Gastrocnemius medialis (tissue), 4 donors: ENCODE measurements at regions not wholly inside any gene's neighbourhood (a gene's known extent, or its start where the extent isn't known, plus 50 kb on each side); places are given as distances from the start of the nearest gene placed in this dataset.

Experiments
- POLR2A ChIP-seq, 2 donors: fragments of 450-650 bp; IDR thresholded peaks; one replicate each; pipeline ENCODE4 v1.6.1; 2017; ENCODE audit warnings: antibody characterized with exemption in 2 of 2, mild to moderate bottlenecking in 2 of 2, moderate library complexity in 2 of 2
- TF ChIP-seq, protein P1 (sequence below), 5 experiments: fragments of 450-650 bp in 3 of 5; fragments of 200-600 bp in 2 of 5; sonication (generic) in 2 of 5; IDR thresholded peaks in 4 of 5; conservative IDR thresholded peaks in 1 of 5; 1 replicate in 4 of 5; 2 replicates in 1 of 5; pipeline ENCODE4 v1.5.1; 2016 to 2019; ENCODE audit warnings: antibody characterized with exemption in 5 of 5, mild to moderate bottlenecking in 3 of 5, moderate library complexity in 3 of 5

DNA sequence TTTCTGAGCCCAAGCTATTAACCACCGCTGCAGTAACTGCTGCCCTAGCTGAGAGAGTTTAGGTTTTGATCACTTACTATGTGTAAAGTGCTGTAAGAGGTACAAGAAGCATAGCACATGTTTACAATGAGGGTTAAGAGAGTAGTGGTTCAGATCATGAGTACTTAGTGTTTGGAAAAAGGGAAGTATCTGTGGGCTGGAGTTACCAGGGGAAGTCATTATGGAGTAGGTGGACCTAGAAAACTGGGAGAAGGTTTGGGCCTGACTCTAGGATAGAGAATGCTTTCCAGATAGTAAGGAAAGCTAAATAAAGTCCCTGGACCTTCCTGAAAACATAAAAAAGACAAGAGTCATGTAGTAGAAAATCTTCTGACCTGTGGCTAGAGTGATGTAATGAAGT, 149.6 kb upstream of the PLXNA2 start:
- TF ChIP-seq, protein P1, sequence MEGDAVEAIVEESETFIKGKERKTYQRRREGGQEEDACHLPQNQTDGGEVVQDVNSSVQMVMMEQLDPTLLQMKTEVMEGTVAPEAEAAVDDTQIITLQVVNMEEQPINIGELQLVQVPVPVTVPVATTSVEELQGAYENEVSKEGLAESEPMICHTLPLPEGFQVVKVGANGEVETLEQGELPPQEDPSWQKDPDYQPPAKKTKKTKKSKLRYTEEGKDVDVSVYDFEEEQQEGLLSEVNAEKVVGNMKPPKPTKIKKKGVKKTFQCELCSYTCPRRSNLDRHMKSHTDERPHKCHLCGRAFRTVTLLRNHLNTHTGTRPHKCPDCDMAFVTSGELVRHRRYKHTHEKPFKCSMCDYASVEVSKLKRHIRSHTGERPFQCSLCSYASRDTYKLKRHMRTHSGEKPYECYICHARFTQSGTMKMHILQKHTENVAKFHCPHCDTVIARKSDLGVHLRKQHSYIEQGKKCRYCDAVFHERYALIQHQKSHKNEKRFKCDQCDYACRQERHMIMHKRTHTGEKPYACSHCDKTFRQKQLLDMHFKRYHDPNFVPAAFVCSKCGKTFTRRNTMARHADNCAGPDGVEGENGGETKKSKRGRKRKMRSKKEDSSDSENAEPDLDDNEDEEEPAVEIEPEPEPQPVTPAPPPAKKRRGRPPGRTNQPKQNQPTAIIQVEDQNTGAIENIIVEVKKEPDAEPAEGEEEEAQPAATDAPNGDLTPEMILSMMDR (IDR thresholded peaks at IDR 0.05 in 4 of 5, conservative IDR thresholded peaks at IDR 0.05 in 1 of 5) = no peak
- no peak for TF ChIP-seq POLR2A (IDR thresholded peaks at IDR 0.05)
